Transverse colon (tissue), 4 donors: ENCODE measurements at regions not wholly inside any gene's neighbourhood (a gene's known extent, or its start where the extent isn't known, plus 50 kb on each side); places are given as distances from the start of the nearest gene placed in this dataset.

Experiments
- DNase-seq: peaks from one replicate; pipeline ENCODE4 v3.0.0-alpha.2; 2019
- H3K27ac ChIP-seq, 4 donors: fragments of 200-600 bp; sonication (generic); 2 replicates each; pipeline ENCODE4 v1.5.1; 2016 to 2018; ENCODE audit warnings: inconsistent platforms in 4 of 4
- H3K27me3 ChIP-seq: fragments of 200-600 bp; sonication (generic); 2 replicates; pipeline ENCODE4 v1.5.1; 2017; ENCODE audit warnings: inconsistent platforms
- H3K36me3 ChIP-seq, 4 donors: fragments of 200-600 bp; sonication (generic); 2 replicates each; pipeline ENCODE4 v1.5.1; 2017 to 2019; ENCODE audit warnings: inconsistent platforms in 4 of 4
- H3K4me1 ChIP-seq, 4 donors: fragments of 200-600 bp; sonication (generic); 2 replicates each; pipeline ENCODE4 v1.5.1; 2017 to 2020; ENCODE audit warnings: inconsistent platforms in 4 of 4
- H3K4me3 ChIP-seq, 4 donors: fragments of 200-600 bp; sonication (generic); 1 replicate in 1 of 4; 2 replicates in 3 of 4; pipeline versions ENCODE4 v1.5.1 to v1.6.1; 2017 to 2019; ENCODE audit warnings: inconsistent platforms in 4 of 4
- H3K9me3 ChIP-seq, 2 donors: fragments of 200-600 bp; sonication (generic); 2 replicates each; pipeline ENCODE4 v1.5.1; 2017 to 2019; ENCODE audit warnings: inconsistent platforms in 2 of 2
- CTCF ChIP-seq, 5 experiments: fragments of 200-600 bp in 3 of 5; fragments of 450-650 bp in 2 of 5; sonication (generic) in 3 of 5; IDR thresholded peaks; 1 replicate in 2 of 5; 2 replicates in 3 of 5; pipeline ENCODE4 v1.5.1; 2016 to 2017; ENCODE audit warnings: antibody characterized with exemption in 5 of 5, inconsistent platforms in 3 of 5, mild to moderate bottlenecking in 2 of 5, moderate library complexity in 1 of 5
- EP300 ChIP-seq: sonication (generic); formaldehyde crosslinking; IDR thresholded peaks from one replicate; pipeline ENCODE4 v1.6.1; 2017; ENCODE audit warnings: antibody characterized with exemption, low read depth
- POLR2A ChIP-seq: fragments of 450-650 bp; IDR thresholded peaks from one replicate; pipeline ENCODE4 v1.6.1; 2016; ENCODE audit warnings: antibody characterized with exemption, mild to moderate bottlenecking, moderate library complexity
- POLR2AphosphoS5 ChIP-seq, 3 donors: sonication (generic); formaldehyde crosslinking; IDR thresholded peaks; one replicate each; pipeline ENCODE4 v1.6.1; 2016; ENCODE audit warnings: antibody characterized with exemption in 3 of 3
- WGBS, 2 donors: methylation state at CpG; one replicate each; pipeline ENCODE4 v1.1.5; 2018; ENCODE audit warnings: low coverage in 1 of 2; 5-methylcytosine and 5-hydroxymethylcytosine counted together
- in situ Hi-C, 4 donors: fragments of 200-750 bp; cut with MboI; loops; one replicate each; pipeline versions ENCODE4 v1.15.0 to v1.15.1; 2017; ENCODE audit warnings: low sequenced_read_pairs in 3 of 4, low pct_ligation_motif_present in 1 of 4, low pct_unique_long_range_greater_than_20kb in 1 of 4
- intact Hi-C: fragments of 100-400 bp; cut with DNase I; formaldehyde crosslinking; loops from one replicate; pipeline ENCODE4 v1.15.1; 2023; ENCODE audit warnings: low total_unique reads

DNA sequence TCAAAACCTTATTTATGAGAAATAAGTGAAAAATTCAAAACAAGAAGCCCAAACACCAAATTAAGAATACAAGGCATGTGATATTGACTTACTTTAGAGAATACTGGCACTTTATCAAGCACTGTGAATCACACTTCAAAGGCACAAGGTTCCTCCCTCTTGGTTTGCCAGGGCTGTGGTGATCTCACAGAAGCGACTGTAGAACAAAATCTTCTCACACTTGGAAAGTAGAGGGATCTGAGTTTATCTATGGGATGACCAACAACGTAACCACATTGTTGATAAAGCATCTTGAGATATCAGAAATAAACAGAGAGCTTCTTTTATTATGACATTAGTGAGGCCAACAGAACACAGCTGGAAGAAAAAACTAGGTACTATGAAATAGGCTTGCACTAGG is 295.9 kb downstream of the NFIB start:
- no peak for DNase-seq
- TF ChIP-seq POLR2AphosphoS5 (IDR thresholded peaks at IDR 0.05) (no peak), EP300 (no peak), CTCF (IDR thresholded peaks at IDR 0.05) (no peak), POLR2A (no peak)
- no peak overlapping the region for H3K4me3 ChIP-seq
- 49% methylated on average over 2 of the region's 2 CpGs; no CpG with 5 or more reads in 1 of the 2 donors for WGBS, 2 donors
- H3K36me3 ChIP-seq: no peaks in the 10 kb centered on the region
- no peaks in the 10 kb centered on the region for H3K4me1 ChIP-seq
- H3K9me3 ChIP-seq: no peaks in the 10 kb centered on the region
- no peak overlapping the region for H3K27ac ChIP-seq
- no peaks in the 10 kb centered on the region for H3K27me3 ChIP-seq
- in situ Hi-C loops: no loop called here
- intact Hi-C loops: loop anchor here (2.0 kb wide), 1 partner anchor 55 kb away; no protein-coding TSS in a partner anchor

GRCh38 chr9:14014744-14015143 is 299.2 kb downstream of the NFIB start:
- in situ Hi-C loops: no loop called here

GRCh38 chr9:14014218-14014617 is 299.7 kb downstream of the NFIB start:
- no peak overlapping the region for H3K4me3 ChIP-seq
- DNase-seq: no peak
- no peaks in the 10 kb centered on the region for H3K9me3 ChIP-seq
- intact Hi-C loops (no loop called here), in situ Hi-C loops (no loop called here)
- H3K36me3 ChIP-seq: no peaks in the 10 kb centered on the region
- no peak for TF ChIP-seq CTCF (IDR thresholded peaks at IDR 0.05)
- no peak for TF ChIP-seq POLR2AphosphoS5 (IDR thresholded peaks at IDR 0.05)
- TF ChIP-seq POLR2A: no peak
- TF ChIP-seq EP300: no peak
- H3K4me1 ChIP-seq: no peaks in the 10 kb centered on the region
- H3K27me3 ChIP-seq: no peaks in the 10 kb centered on the region
- H3K27ac ChIP-seq: no peak overlapping the region

More at GRCh38 chr9:14014744-14015143, 299.2 kb downstream of the NFIB start:
- TF ChIP-seq POLR2AphosphoS5 (IDR thresholded peaks at IDR 0.05): no peak
- Histone ChIP-seq H3K4me3 (no peak overlapping the region), H3K36me3 (no peaks in the 10 kb centered on the region), H3K27ac (no peak overlapping the region), H3K27me3 (no peaks in the 10 kb centered on the region), H3K9me3 (no peaks in the 10 kb centered on the region), H3K4me1 (no peaks in the 10 kb centered on the region)
- intact Hi-C loops: no loop called here
- DNase-seq: no peak

DNA sequence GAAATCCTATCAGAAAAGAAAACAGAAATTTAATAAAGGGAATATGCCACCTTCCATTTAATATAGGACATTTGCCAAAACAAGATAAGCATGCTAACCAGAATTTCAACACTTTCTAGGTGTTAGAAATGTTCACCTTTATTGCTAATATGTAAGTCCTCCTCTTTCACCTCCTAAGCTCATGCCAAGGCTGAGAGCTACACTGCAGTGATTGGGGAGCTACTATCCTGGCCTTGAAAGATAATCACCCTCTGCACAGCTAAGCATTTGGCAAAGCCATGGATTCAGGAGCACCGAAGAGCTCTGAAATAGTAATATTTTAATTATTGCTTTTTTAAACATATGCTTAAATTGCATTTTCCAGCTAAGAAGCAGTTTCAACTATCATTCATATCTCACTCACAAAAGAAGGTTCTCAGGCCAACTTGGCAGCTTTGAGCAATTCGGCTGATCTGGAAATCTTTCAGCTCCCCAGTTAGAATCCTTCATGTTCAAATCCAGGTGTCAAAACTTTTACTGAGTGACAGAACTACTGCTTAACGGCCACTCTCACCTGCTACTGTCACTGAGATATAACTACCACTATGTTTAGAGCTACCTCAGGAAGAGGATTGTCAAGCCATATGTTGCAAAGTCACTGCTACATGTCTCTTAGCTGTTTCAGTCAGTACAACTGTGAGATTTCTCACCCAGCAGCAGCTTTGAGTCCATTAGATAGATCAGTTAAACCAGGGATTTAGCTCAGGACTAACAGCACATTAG is 302.0 kb downstream of the NFIB start:
- Histone ChIP-seq H3K9me3 (no peaks in the 10 kb centered on the region), H3K4me1 (no peaks in the 10 kb centered on the region), H3K36me3 (no peaks in the 10 kb centered on the region), H3K4me3 (no peak overlapping the region), H3K27ac (no peak overlapping the region), H3K27me3 (no peaks in the 10 kb centered on the region)
- 75 to 82% methylated on average over 2 to 3 of the region's 3 CpGs for WGBS, 2 donors
- in situ Hi-C loops: no loop called here
- TF ChIP-seq EP300 (no peak), POLR2AphosphoS5 (IDR thresholded peaks at IDR 0.05) (no peak), POLR2A (no peak), CTCF (IDR thresholded peaks at IDR 0.05) (no peak)
- DNase-seq: no peak
- intact Hi-C loops: no loop called here
